GM23338 (cell line): ENCODE measurements at regions not wholly inside any gene's neighbourhood (a gene's known extent, or its start where the extent isn't known, plus 50 kb on each side); places are given as distances from the start of the nearest gene placed in this dataset.

Experiments
- ATAC-seq: fragments of 200-7000 bp; cut with Tn5 transposase; 3 replicates; pipeline ENCODE4 v1.9.1; 2020
- DNase-seq: peaks from one replicate; pipeline ENCODE4 v3.0.0-alpha.2; 2015; ENCODE audit warnings: low spot score
- H2AFZ ChIP-seq: fragments of 200-600 bp; sonication (generic); 2 replicates; pipeline ENCODE4 v1.8.0; 2016; ENCODE audit warnings: antibody characterized with exemption, mild to moderate bottlenecking, moderate library complexity
- H3F3A ChIP-seq: fragments of 200-600 bp; sonication (generic); replicated peaks from 2 replicates; pipeline ENCODE4 v1.8.0; 2017; ENCODE audit warnings: antibody characterized with exemption, mixed run types, low read depth
- H3K27ac ChIP-seq: fragments of 200-600 bp; sonication (generic); 2 replicates; pipeline ENCODE4 v1.6.1; 2016; ENCODE audit warnings: low read depth
- H3K27me3 ChIP-seq: fragments of 200-600 bp; sonication (generic); 2 replicates; pipeline ENCODE4 v1.8.0; 2016; ENCODE audit warnings: mild to moderate bottlenecking, mixed run types, moderate library complexity; ENCODE audit not compliant: insufficient read depth
- H3K36me3 ChIP-seq: fragments of 200-600 bp; sonication (generic); 2 replicates; pipeline ENCODE4 v1.8.0; 2016; ENCODE audit warnings: mild to moderate bottlenecking; ENCODE audit not compliant: insufficient read depth
- H3K4me1 ChIP-seq: fragments of 200-600 bp; sonication (generic); 2 replicates; pipeline ENCODE4 v1.8.0; 2016; ENCODE audit warnings: mild to moderate bottlenecking, moderate library complexity; ENCODE audit not compliant: insufficient read depth
- H3K4me2 ChIP-seq: fragments of 200-600 bp; sonication (generic); 2 replicates; pipeline ENCODE4 v1.7.1; 2017; ENCODE audit warnings: mixed run types
- H3K4me3 ChIP-seq: fragments of 200-600 bp; sonication (generic); 2 replicates; pipeline ENCODE4 v1.6.1; 2016; ENCODE audit warnings: mixed run types
- H3K79me2 ChIP-seq: fragments of 200-600 bp; sonication (generic); replicated peaks from 2 replicates; pipeline ENCODE4 v1.8.0; 2017; ENCODE audit warnings: mild to moderate bottlenecking; ENCODE audit not compliant: insufficient read depth
- H3K9me2 ChIP-seq: fragments of 200-600 bp; sonication (generic); 2 replicates; pipeline ENCODE4 v1.8.0; 2017; ENCODE audit not compliant: insufficient read depth
- H4K20me1 ChIP-seq: fragments of 200-600 bp; sonication (generic); replicated peaks from 2 replicates; pipeline ENCODE4 v1.8.0; 2017; ENCODE audit warnings: mild to moderate bottlenecking; ENCODE audit not compliant: insufficient read depth
- H3K27ac Mint-ChIP-seq: 2 replicates; pipeline ENCODE4 v1.8.0; 2020; ENCODE audit warnings: inconsistent platforms, mild to moderate bottlenecking, moderate library complexity, mixed read lengths
- H3K27me3 Mint-ChIP-seq: 3 replicates; pipeline ENCODE4 v1.8.0; 2022; ENCODE audit warnings: low read depth, mild to moderate bottlenecking, moderate library complexity, mixed read lengths, inconsistent platforms; ENCODE audit not compliant: insufficient read depth, poor library complexity
- H3K36me3 Mint-ChIP-seq: 3 replicates; pipeline ENCODE4 v1.8.0; 2021; ENCODE audit warnings: low read depth, mild to moderate bottlenecking, inconsistent platforms, moderate library complexity, mixed read lengths
- H3K4me1 Mint-ChIP-seq: 3 replicates; pipeline ENCODE4 v1.8.0; 2020; ENCODE audit warnings: mild to moderate bottlenecking, inconsistent platforms, mixed read lengths
- H3K4me3 Mint-ChIP-seq: 3 replicates; pipeline ENCODE4 v1.8.0; 2021; ENCODE audit warnings: moderate library complexity, mild to moderate bottlenecking, inconsistent platforms, mixed read lengths
- H3K9me3 Mint-ChIP-seq: 3 replicates; pipeline ENCODE4 v1.8.0; 2020; ENCODE audit warnings: moderate library complexity, mild to moderate bottlenecking, inconsistent platforms, mixed read lengths
- CREB1 ChIP-seq: fragments of 250-450 bp; sonication (Bioruptor Pico); IDR thresholded peaks from 2 replicates; pipeline ENCODE4 v1.5.0; 2020; ENCODE audit warnings: low read depth, mild to moderate bottlenecking, moderate library complexity
- ETS1 ChIP-seq: IDR thresholded peaks from 2 replicates; pipeline ENCODE4 v1.6.1; 2016; ENCODE audit warnings: antibody characterized with exemption
- EZH2 ChIP-seq: fragments of 200-600 bp; sonication (generic); IDR thresholded peaks from one replicate; pipeline ENCODE4 v1.8.0; 2017; ENCODE audit warnings: antibody characterized with exemption, mild to moderate bottlenecking, low read depth; ENCODE audit not compliant: unreplicated experiment
- JUNB ChIP-seq: IDR thresholded peaks from one replicate; pipeline ENCODE4 v1.6.1; 2016; ENCODE audit warnings: antibody characterized with exemption; ENCODE audit not compliant: unreplicated experiment
- NANOG ChIP-seq: IDR thresholded peaks from 2 replicates; pipeline ENCODE4 v1.6.1; 2016; ENCODE audit warnings: antibody characterized with exemption, borderline replicate concordance
- REST ChIP-seq: IDR thresholded peaks from one replicate; pipeline ENCODE4 v1.6.1; 2018; ENCODE audit warnings: antibody characterized with exemption; ENCODE audit not compliant: unreplicated experiment
- STAT1 ChIP-seq: IDR thresholded peaks from one replicate; pipeline ENCODE4 v1.6.1; 2016; ENCODE audit warnings: antibody characterized with exemption; ENCODE audit not compliant: unreplicated experiment
- ZNF114 ChIP-seq: fragments of 250-450 bp; sonication (Bioruptor Pico); IDR thresholded peaks from 2 replicates; pipeline ENCODE4 v1.5.0; 2020; ENCODE audit warnings: mild to moderate bottlenecking, moderate library complexity
- ZNF462 ChIP-seq: fragments of 250-450 bp; sonication (Bioruptor Pico); IDR thresholded peaks from 2 replicates; pipeline ENCODE4 v1.5.0; 2020; ENCODE audit warnings: mild to moderate bottlenecking, moderate library complexity

- H3K27ac ChIP-seq: no peak overlapping the region
- no peak for ATAC-seq
These were observed 295.9 kb downstream of the PTEN start for GRCh38 chr10:88159127-88159829.

More at GRCh38 chr10:88159127-88159829, 295.9 kb downstream of the PTEN start:
- H3K27me3 Mint-ChIP-seq: peaks cover 2% of the 10 kb centered on the region
- no peaks in the 10 kb centered on the region for H3K9me3 Mint-ChIP-seq
- Histone ChIP-seq H3K79me2 (no peaks in the 10 kb centered on the region), H3K36me3 (no peaks in the 10 kb centered on the region), H3K27me3 (no peaks in the 10 kb centered on the region), H3K9me2 (0 out of 2 replicates have a peak, but pooled peaks cover 4% of the 10 kb centered on the region), H3K4me3 (no peak overlapping the region), H2AFZ (no peak overlapping the region), H3K4me1 (no peaks in the 10 kb centered on the region), H3K4me2 (no peak overlapping the region), H4K20me1 (no peaks in the 10 kb centered on the region), H3F3A (no peaks in the 10 kb centered on the region)
- no peaks in the 10 kb centered on the region for H3K4me1 Mint-ChIP-seq
- no peak for DNase-seq
- no peak overlapping the region for H3K4me3 Mint-ChIP-seq
- H3K27ac Mint-ChIP-seq: no peak overlapping the region
- TF ChIP-seq EZH2 (no peak), REST (no peak), CREB1 (no peak), NANOG (no peak), STAT1 (no peak), ETS1 (no peak), JUNB (no peak), ZNF114 (CRISPR knock-in tag) (no peak), ZNF462 (CRISPR knock-in tag) (no peak)
- no peaks in the 10 kb centered on the region for H3K36me3 Mint-ChIP-seq
